ENCODE measurements at regions not wholly inside any gene's neighbourhood (a gene's known extent, or its start where the extent isn't known, plus 50 kb on each side); places are given as distances from the start of the nearest gene placed in this dataset.

GRCh38 chr13:106772006-106772601 is 204.2 kb upstream of the ARGLU1 start:
- Histone ChIP-seq H3K4me3 (no peak overlapping the region), H4K20me1 (ENCODE audit: insufficient read depth) (no peaks in the 10 kb centered on the region; the same call in 1 of the 2 replicates), H3K36me3 (ENCODE audit: low read depth) (no peaks in the 10 kb centered on the region), H2AFZ (no peak overlapping the region), H3K79me2 (ENCODE audit: low read depth) (no peaks in the 10 kb centered on the region), H3K4me1 (replicated peaks; ENCODE audit: insufficient read depth) (no peaks in the 10 kb centered on the region), H3K9me2 (ENCODE audit: insufficient read depth) (no peaks in the 10 kb centered on the region), H3F3A (ENCODE audit: insufficient read depth, low read depth) (no peaks in the 10 kb centered on the region), H3K27me3 (ENCODE audit: insufficient read depth, low read depth) (no peaks in the 10 kb centered on the region), H3K27ac (no peak overlapping the region), H3K9me3 (ENCODE audit: insufficient read depth, low read depth) (peaks cover 5% of the 10 kb centered on the region), H3K4me2 (no peak overlapping the region)
- POLR2A ChIA-PET (ENCODE audit: unreplicated experiment) = no interaction called here
- no TSS peak for BruUV-seq (replicated peaks)
- CTCF ChIA-PET = no interaction called here
- intact Hi-C loops (cut with micrococcal nuclease; ENCODE audit: unreplicated experiment) = no loop called here
- no peak for TF ChIP-seq CTCF (conservative IDR thresholded peaks at IDR 0.05)
- no peak for TF ChIP-seq EZH2 (IDR thresholded peaks at IDR 0.05; ENCODE audit: low read depth)
- DNase-seq = no peak

GRCh38 chr13:106768991-106769390 is 201.1 kb upstream of the ARGLU1 start:
- no peaks in the 10 kb centered on the region for H3K9me2 ChIP-seq (ENCODE audit: insufficient read depth)
- no TSS peak for BruUV-seq (replicated peaks)
- no peaks in the 10 kb centered on the region for H3K36me3 ChIP-seq (ENCODE audit: low read depth)
- H3K27ac ChIP-seq = no peak overlapping the region
- H3K79me2 ChIP-seq (ENCODE audit: low read depth) = no peaks in the 10 kb centered on the region
- POLR2A ChIA-PET (ENCODE audit: unreplicated experiment) = no interaction called here
- intact Hi-C loops (cut with micrococcal nuclease; ENCODE audit: unreplicated experiment) = loop anchor here (10.0 kb wide), 1 partner anchor 204 kb away; the partner anchor contains the start of gene ARGLU1
- no peaks in the 10 kb centered on the region for H3K27me3 ChIP-seq (ENCODE audit: insufficient read depth, low read depth)
- H3K4me2 ChIP-seq = no peak overlapping the region
- no peaks in the 10 kb centered on the region for H3K4me1 ChIP-seq (replicated peaks; ENCODE audit: insufficient read depth)
- CTCF ChIA-PET = no interaction called here
- no peak overlapping the region for H2AFZ ChIP-seq
- no peaks in the 10 kb centered on the region for H3F3A ChIP-seq (ENCODE audit: insufficient read depth, low read depth)
- TF ChIP-seq CTCF (conservative IDR thresholded peaks at IDR 0.05) = no peak
- TF ChIP-seq EZH2 (IDR thresholded peaks at IDR 0.05; ENCODE audit: low read depth) = no peak
- peaks cover 10% of the 10 kb centered on the region for H3K9me3 ChIP-seq (ENCODE audit: insufficient read depth, low read depth)
- no peaks in the 10 kb centered on the region for H4K20me1 ChIP-seq (ENCODE audit: insufficient read depth)
- no peak overlapping the region for H3K4me3 ChIP-seq
- DNase-seq = no peak

DNA sequence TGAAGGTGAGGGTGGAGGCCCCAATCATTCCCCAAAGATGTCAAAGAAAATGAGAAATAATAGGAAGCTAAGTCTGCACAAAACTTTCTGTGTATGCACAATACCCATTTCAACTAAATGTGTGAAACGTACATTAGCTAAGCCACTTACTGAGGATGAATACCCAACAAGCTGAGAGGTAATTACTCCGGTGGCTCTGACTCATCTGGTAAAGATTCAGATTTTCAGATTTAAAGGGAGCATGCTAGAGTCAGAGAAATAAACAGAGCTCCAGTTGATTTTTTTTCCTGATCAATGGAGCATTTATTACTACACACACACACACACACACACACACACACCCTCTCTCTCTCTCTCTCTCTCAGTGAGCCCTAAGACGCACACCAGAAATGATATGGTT is 194.8 kb upstream of the ARGLU1 start:
- BruUV-seq (replicated peaks) = no TSS peak
- ChIA-PET CTCF (no interaction called here), POLR2A (ENCODE audit: unreplicated experiment) (no interaction called here)

More for the DNA sequence above, 194.8 kb upstream of the ARGLU1 start:
- TF ChIP-seq CTCF (conservative IDR thresholded peaks at IDR 0.05) (no peak), EZH2 (IDR thresholded peaks at IDR 0.05; ENCODE audit: low read depth) (no peak)
- Histone ChIP-seq H2AFZ (no peak overlapping the region), H3K9me2 (ENCODE audit: insufficient read depth) (no peaks in the 10 kb centered on the region), H3K79me2 (ENCODE audit: low read depth) (no peaks in the 10 kb centered on the region), H3K27me3 (ENCODE audit: insufficient read depth, low read depth) (no peaks in the 10 kb centered on the region), H3F3A (ENCODE audit: insufficient read depth, low read depth) (no peaks in the 10 kb centered on the region), H3K9me3 (ENCODE audit: insufficient read depth, low read depth) (peaks cover 10% of the 10 kb centered on the region), H3K27ac (no peak overlapping the region), H3K4me3 (no peak overlapping the region), H3K36me3 (ENCODE audit: low read depth) (no peaks in the 10 kb centered on the region), H3K4me2 (no peak overlapping the region), H3K4me1 (replicated peaks; ENCODE audit: insufficient read depth) (no peaks in the 10 kb centered on the region), H4K20me1 (ENCODE audit: insufficient read depth) (no peaks in the 10 kb centered on the region)
- no peak for DNase-seq
- intact Hi-C loops (cut with micrococcal nuclease; ENCODE audit: unreplicated experiment) = loop anchor here (10.0 kb wide), 1 partner anchor 198 kb away; the partner anchor contains the start of gene ARGLU1
